Suprapubic skin (tissue), 3 donors: ENCODE measurements at regions not wholly inside any gene's neighbourhood (a gene's known extent, or its start where the extent isn't known, plus 50 kb on each side); places are given as distances from the start of the nearest gene placed in this dataset.

Experiments used
- CTCF ChIP-seq, 2 donors: fragments of 200-600 bp in 1 of 2; fragments of 450-650 bp in 1 of 2; sonication (generic) in 1 of 2; IDR thresholded peaks; one replicate each; pipeline ENCODE4 v1.5.1; 2016 to 2019; ENCODE audit warnings: antibody characterized with exemption in 2 of 2, mild to moderate bottlenecking in 1 of 2, moderate library complexity in 1 of 2
- POLR2A ChIP-seq, 2 donors: fragments of 450-650 bp; IDR thresholded peaks; one replicate each; pipeline ENCODE4 v1.6.1; 2017; ENCODE audit warnings: antibody characterized with exemption in 2 of 2, mild to moderate bottlenecking in 2 of 2, moderate library complexity in 2 of 2

GRCh38 chr1:68973459-68974244 lies 476.8 kb upstream of the DEPDC1 start:
- no peak for TF ChIP-seq CTCF (IDR thresholded peaks at IDR 0.05)
- no peak for TF ChIP-seq POLR2A (IDR thresholded peaks at IDR 0.05)
